H1 (cell line): ENCODE measurements at regions not wholly inside any gene's neighbourhood (a gene's known extent, or its start where the extent isn't known, plus 50 kb on each side); places are given as distances from the start of the nearest gene placed in this dataset.

Experiments used
- CTCF ChIA-PET: fragments of 300-600 bp; sonication (Branson Sonifier 250); formaldehyde crosslinking; loops from one replicate; lab custom pipeline; 2021; ENCODE audit not compliant: partially characterized antibody; lab: Charles Lee
- POLR2A ChIA-PET: fragments of 300-600 bp; sonication (Branson Sonifier 250); formaldehyde crosslinking; loops from one replicate; lab custom pipeline; 2021; ENCODE audit warnings: inconsistent platforms; ENCODE audit not compliant: partially characterized antibody; lab: Charles Lee
- DNase-seq, 2 experiments: peaks; one replicate each; pipeline versions ENCODE4 v3.0.0 to v3.0.0-alpha.2; 2010 to 2022; ENCODE audit warnings: low spot score in 2 of 2, low read depth in 1 of 2, mixed read lengths in 1 of 2
- FAIRE-seq: peaks from 2 replicates; lab custom pipeline; 2011; peaks lifted over from hg19 to GRCh38; lab: Jason Lieb, UNC
- H2AFZ ChIP-seq: 2 replicates; pipeline ENCODE4 v1.8.1; 2012; ENCODE audit warnings: low read length, inconsistent platforms
- H2AK5ac ChIP-seq: 2 replicates; pipeline ENCODE4 v1.6.1; 2013; ENCODE audit warnings: low read depth, low read length
- H2BK120ac ChIP-seq: replicated peaks from 2 replicates; pipeline ENCODE3; 2013; ENCODE audit warnings: low read depth, low read length, inconsistent platforms
- H2BK12ac ChIP-seq: 2 replicates; pipeline ENCODE4 v1.6.1; 2013; ENCODE audit warnings: low read depth, low read length
- H2BK15ac ChIP-seq: 2 replicates; pipeline ENCODE4 v1.6.1; 2013; ENCODE audit warnings: low read length
- H2BK20ac ChIP-seq: 2 replicates; pipeline ENCODE4 v1.6.1; 2013; ENCODE audit warnings: low read length
- H2BK5ac ChIP-seq: 2 replicates; pipeline ENCODE4 v1.6.1; 2013; ENCODE audit warnings: low read depth, low read length
- H3K14ac ChIP-seq: 2 replicates; pipeline ENCODE4 v1.6.1; 2013; ENCODE audit warnings: inconsistent platforms; ENCODE audit not compliant: insufficient read length
- H3K18ac ChIP-seq: 2 replicates; pipeline ENCODE4 v1.6.1; 2013; ENCODE audit warnings: low read length; ENCODE audit errors: extremely low read depth
- H3K23ac ChIP-seq: 2 replicates; pipeline ENCODE4 v1.6.1; 2013; ENCODE audit warnings: inconsistent platforms; ENCODE audit not compliant: insufficient read length
- H3K23me2 ChIP-seq: 2 replicates; pipeline ENCODE4 v1.6.1; 2013; ENCODE audit warnings: low read depth, low read length
- H3K27ac ChIP-seq: 2 replicates; pipeline ENCODE4 v1.6.1; 2011; ENCODE audit warnings: low read depth, low read length, inconsistent platforms
- H3K27me3 ChIP-seq, 4 experiments: replicated peaks in 1 of 4; 1 replicate in 1 of 4; 2 replicates in 3 of 4; pipeline versions ENCODE4 v1.6.1 to v1.8.1; 2011 to 2013; ENCODE audit warnings: low read length in 3 of 4, mild to moderate bottlenecking in 3 of 4, inconsistent platforms in 2 of 4, mixed read lengths in 2 of 4, moderate library complexity in 1 of 4; ENCODE audit not compliant: control insufficient read depth in 3 of 4, insufficient read depth in 3 of 4; ENCODE audit errors: extremely low read depth in 1 of 4
- H3K36me3 ChIP-seq, 4 experiments: 2 replicates each; pipeline versions ENCODE4 v1.6.1 to v1.8.1; 2011 to 2013; ENCODE audit warnings: mild to moderate bottlenecking in 4 of 4, low read length in 3 of 4, moderate library complexity in 2 of 4, control low read depth in 1 of 4, inconsistent platforms in 1 of 4; ENCODE audit not compliant: insufficient read depth in 4 of 4, control insufficient read depth in 2 of 4
- H3K4ac ChIP-seq: replicated peaks from 2 replicates; pipeline ENCODE3; 2013; ENCODE audit warnings: low read length, low read depth, mixed read lengths, inconsistent platforms; ENCODE audit not compliant: insufficient read length
- H3K4me1 ChIP-seq, 4 experiments: replicated peaks in 1 of 4; 1 replicate in 1 of 4; 2 replicates in 3 of 4; pipeline versions ENCODE4 v1.6.1 to v1.8.1; 2011 to 2013; ENCODE audit warnings: low read length in 3 of 4, inconsistent platforms in 2 of 4, mixed read lengths in 1 of 4; ENCODE audit not compliant: insufficient read depth in 4 of 4, control insufficient read depth in 3 of 4
- H3K4me2 ChIP-seq, 2 experiments: 2 replicates each; pipeline versions ENCODE4 v1.6.1 to v1.8.1; 2011 to 2013; ENCODE audit warnings: low read depth in 2 of 2, low read length in 2 of 2, control low read depth in 1 of 2, inconsistent platforms in 1 of 2, mild to moderate bottlenecking in 1 of 2; ENCODE audit not compliant: insufficient read depth in 1 of 2
- H3K4me3 ChIP-seq, 4 experiments: fragments of 200-600, 300-600 bp in 1 of 4; sonication (generic), shearing (Covaris generic), sonication (Bioruptor Twin) in 1 of 4; 2 replicates each; pipeline versions ENCODE4 v1.5.1 to v1.8.1; 2011 to 2016; ENCODE audit warnings: low read length in 4 of 4, low read depth in 3 of 4, control low read depth in 2 of 4, inconsistent platforms in 2 of 4, mild to moderate bottlenecking in 2 of 4, mixed read lengths in 1 of 4, moderate library complexity in 1 of 4; ENCODE audit not compliant: insufficient read depth in 2 of 4; ENCODE audit errors: extremely low read depth in 1 of 4
- H3K56ac ChIP-seq: replicated peaks from 2 replicates; pipeline ENCODE3; 2013; ENCODE audit warnings: low read depth, mild to moderate bottlenecking, mixed read lengths, low read length, inconsistent platforms; ENCODE audit not compliant: insufficient read length
- H3K79me1 ChIP-seq: 2 replicates; pipeline ENCODE4 v1.6.1; 2013; ENCODE audit warnings: low read depth, low read length, control low read depth
- H3K79me2 ChIP-seq, 2 experiments: 2 replicates each; pipeline versions ENCODE4 v1.6.1 to v1.8.1; 2012 to 2013; ENCODE audit warnings: low read length in 2 of 2, mild to moderate bottlenecking in 2 of 2, inconsistent platforms in 1 of 2; ENCODE audit not compliant: insufficient read depth in 2 of 2, control insufficient read depth in 1 of 2
- H3K9ac ChIP-seq, 4 experiments: replicated peaks in 1 of 4; 1 replicate in 1 of 4; 2 replicates in 3 of 4; pipeline versions ENCODE4 v1.6.1 to v1.8.1; 2011 to 2013; ENCODE audit warnings: low read depth in 3 of 4, low read length in 3 of 4, control low read depth in 2 of 4, mild to moderate bottlenecking in 2 of 4, moderate library complexity in 2 of 4, inconsistent platforms in 1 of 4; ENCODE audit errors: extremely low read depth in 1 of 4
- H3K9me3 ChIP-seq, 2 experiments: 2 replicates each; pipeline versions ENCODE4 v1.6.1 to v1.8.1; 2012 to 2013; ENCODE audit warnings: mild to moderate bottlenecking in 2 of 2, moderate library complexity in 2 of 2, control low read depth in 1 of 2, inconsistent platforms in 1 of 2, low read depth in 1 of 2, low read length in 1 of 2, mixed read lengths in 1 of 2; ENCODE audit not compliant: insufficient read depth in 2 of 2
- H4K20me1 ChIP-seq, 2 experiments: replicated peaks in 1 of 2; 2 replicates each; pipeline versions ENCODE3 to v1.8.1; 2011 to 2013; ENCODE audit warnings: inconsistent platforms in 2 of 2, low read length in 2 of 2, mild to moderate bottlenecking in 1 of 2; ENCODE audit not compliant: insufficient read depth in 2 of 2, control insufficient read depth in 1 of 2
- H4K5ac ChIP-seq: 2 replicates; pipeline ENCODE4 v1.6.1; 2013; ENCODE audit warnings: low read length, low read depth, mixed read lengths, inconsistent platforms; ENCODE audit not compliant: insufficient read length
- H4K8ac ChIP-seq: 2 replicates; pipeline ENCODE4 v1.8.0; 2013; ENCODE audit warnings: mild to moderate bottlenecking, moderate library complexity, low read length, inconsistent platforms; ENCODE audit not compliant: insufficient read depth; ENCODE audit errors: extremely low read depth
- H4K91ac ChIP-seq: replicated peaks from 2 replicates; pipeline ENCODE3; 2013; ENCODE audit warnings: low read length, mixed read lengths, inconsistent platforms; ENCODE audit not compliant: insufficient read length
- ATF3 ChIP-seq: IDR thresholded peaks from 2 replicates; pipeline ENCODE4 v1.6.1; 2011; ENCODE audit warnings: low read depth, mild to moderate bottlenecking, low read length; ENCODE audit not compliant: insufficient read depth
- CTCF ChIP-seq, 3 experiments: IDR thresholded peaks; 1 replicate in 2 of 3; 2 replicates in 1 of 3; pipeline versions ENCODE4 v1.5.1 to v1.6.1; 2011; ENCODE audit warnings: low read length in 3 of 3, mild to moderate bottlenecking in 3 of 3, inconsistent platforms in 2 of 3, low read depth in 1 of 3, moderate library complexity in 1 of 3; ENCODE audit not compliant: insufficient read depth in 1 of 3; ENCODE audit errors: control extremely low read depth in 1 of 3
- E2F6 ChIP-seq: IDR thresholded peaks from 2 replicates; pipeline ENCODE4 v1.6.1; 2012; ENCODE audit warnings: inconsistent platforms
- HDAC2 ChIP-seq, 2 experiments: fragments of 300-600 bp in 1 of 2; sonication (generic) in 1 of 2; IDR thresholded peaks; 2 replicates each; pipeline ENCODE4 v1.6.1; 2011 to 2012; ENCODE audit warnings: low read depth in 2 of 2, low read length in 2 of 2, mild to moderate bottlenecking in 2 of 2, moderate library complexity in 2 of 2, borderline replicate concordance in 1 of 2, inconsistent platforms in 1 of 2
- RFX5 ChIP-seq: IDR thresholded peaks from 2 replicates; pipeline ENCODE4 v1.6.1; 2011; ENCODE audit warnings: low read depth, low read length, improper control_type of control experiment, borderline replicate concordance
- RNF2 ChIP-seq: fragments of 200-900, 300-1000 bp; sonication (generic); IDR thresholded peaks from 2 replicates; pipeline ENCODE4 v1.7.1; 2016; ENCODE audit warnings: borderline replicate concordance, low read depth, mild to moderate bottlenecking, antibody characterized with exemption, low read length; ENCODE audit not compliant: poor library complexity, severe bottlenecking; ENCODE audit errors: missing control alignments
- SIN3A ChIP-seq, 2 experiments: IDR thresholded peaks in 1 of 2; conservative IDR thresholded peaks in 1 of 2; 2 replicates each; pipeline ENCODE4 v1.6.1; 2011 to 2012; ENCODE audit warnings: low read length in 2 of 2, improper control_type of control experiment in 1 of 2, low read depth in 1 of 2, mild to moderate bottlenecking in 1 of 2
- WGBS, 2 experiments: shearing (Covaris generic) in 1 of 2; methylation state at CpG; one replicate each; pipeline versions ENCODE4 v1.1.6 to v1.1.7; 2013 to 2015; ENCODE audit warnings: low lambda C conversion rate in 2 of 2, mixed read lengths in 2 of 2, inconsistent platforms in 1 of 2, low coverage in 1 of 2, missing lambda C conversion rate in 1 of 2; ENCODE audit not compliant: insufficient replicate concordance in 2 of 2, insufficient coverage in 1 of 2, insufficient read length in 1 of 2; ENCODE audit errors: extremely low coverage in 1 of 2, missing lambda C conversion rate in 1 of 2; 5-methylcytosine and 5-hydroxymethylcytosine counted together

- Histone ChIP-seq H3K4me1 (peaks cover 0 to 9% (median 2%) of the 10 kb centered on the region in 4 experiments; a peak in 2 of 7 replicates), H3K79me2 (no peaks in the 10 kb centered on the region), H3K27ac (no peak overlapping the region), H2AK5ac (no peak overlapping the region), H2AFZ (no peak overlapping the region), H3K79me1 (no peaks in the 10 kb centered on the region), H2BK12ac (no peak overlapping the region), H2BK20ac (no peak overlapping the region), H4K20me1 (no peaks in the 10 kb centered on the region), H3K9ac (no peak overlapping the region), H4K91ac (no peak overlapping the region), H3K36me3 (no peaks in the 10 kb centered on the region), H2BK120ac (no peak overlapping the region), H3K23ac (no peak overlapping the region), H3K9me3 (no peaks in the 10 kb centered on the region), H3K27me3 (no peaks in the 10 kb centered on the region), H3K14ac (no peak overlapping the region), H4K5ac (no peak overlapping the region), H3K4ac (no peak overlapping the region), H2BK5ac (no peak overlapping the region), H3K4me2 (no peak overlapping the region), H3K18ac (no peak overlapping the region; the same call in 1 of the 2 replicates), H3K4me3 (no peak overlapping the region), H4K8ac (no peak overlapping the region), H2BK15ac (no peak overlapping the region), H3K23me2 (no peaks in the 10 kb centered on the region), H3K56ac (no peak overlapping the region)
- ChIA-PET CTCF (interaction anchor here (0.6 to 0.7 kb wide), 2 partner anchors 42 to 462 kb away, joined by 3 to 5 read pairs; no protein-coding TSS in a partner anchor), POLR2A (no interaction called here)
- FAIRE-seq = no peak
- no peak for DNase-seq
- TF ChIP-seq HDAC2 (IDR thresholded peaks at IDR 0.05; ENCODE audit: borderline replicate concordance in 1 of 2, low read depth in 2 of 2, low read length in 2 of 2) = no peak
- no peak for TF ChIP-seq RNF2
- TF ChIP-seq E2F6 = no peak
- TF ChIP-seq SIN3A (conservative IDR thresholded peaks at IDR 0.05 in 1 of 2, IDR thresholded peaks at IDR 0.05 in 1 of 2; ENCODE audit: low read depth in 1 of 2, low read length in 2 of 2) = no peak
- no peak for TF ChIP-seq RFX5
- no peak for TF ChIP-seq ATF3
- TF ChIP-seq CTCF (IDR thresholded peaks at IDR 0.05; ENCODE audit: control extremely low read depth in 1 of 3, insufficient read depth in 1 of 3, low read depth in 1 of 3, low read length in 3 of 3) = no peak
- WGBS, 2 experiments = 89% methylated on average over 2 of the region's 2 CpGs; no CpG with 5 or more reads in 1 of the 2 experiments
These were observed 165.6 kb upstream of the NBEA start for GRCh38 chr13:34776390-34776981.
